ENCODE measurements at regions not wholly inside any gene's neighbourhood (a gene's known extent, or its start where the extent isn't known, plus 50 kb on each side); places are given as distances from the start of the nearest gene placed in this dataset.
"Not testable (repeated sequence)": the region's sequence is repeated elsewhere in the genome, so short reads cannot be mapped to it uniquely, and the experiment has no call there.

DNA sequence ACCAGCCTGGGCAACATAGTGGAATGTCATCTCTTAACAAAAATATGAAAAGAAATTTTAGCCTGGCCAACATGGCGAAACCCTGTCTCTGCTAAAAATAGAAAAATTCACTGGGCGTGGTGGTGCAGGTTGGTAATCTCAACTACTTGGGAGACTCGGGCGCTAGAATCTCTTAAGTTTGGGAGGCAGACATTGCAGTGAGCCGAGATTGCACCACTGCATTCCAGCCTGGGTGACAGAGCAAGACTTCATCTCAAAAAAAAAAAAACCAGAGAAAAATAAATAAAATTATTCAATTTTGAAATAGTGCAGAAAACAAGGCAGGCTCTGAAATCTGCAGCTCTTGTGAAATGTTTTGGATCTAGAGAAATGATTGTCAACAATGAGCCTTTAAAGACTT lies 397.3 kb upstream of the AMELY start:
- no peak for DNase-seq

- no peak for DNase-seq
Measured at GRCh38 chrY:7302306-7302705, 390.8 kb upstream of the AMELY start.

GRCh38 chrY:7299960-7300359 lies 388.4 kb upstream of the AMELY start:
- no peak for DNase-seq

GRCh38 chrY:7292113-7292512 lies 380.6 kb upstream of the AMELY start:
- DNase-seq = no peak

DNA sequence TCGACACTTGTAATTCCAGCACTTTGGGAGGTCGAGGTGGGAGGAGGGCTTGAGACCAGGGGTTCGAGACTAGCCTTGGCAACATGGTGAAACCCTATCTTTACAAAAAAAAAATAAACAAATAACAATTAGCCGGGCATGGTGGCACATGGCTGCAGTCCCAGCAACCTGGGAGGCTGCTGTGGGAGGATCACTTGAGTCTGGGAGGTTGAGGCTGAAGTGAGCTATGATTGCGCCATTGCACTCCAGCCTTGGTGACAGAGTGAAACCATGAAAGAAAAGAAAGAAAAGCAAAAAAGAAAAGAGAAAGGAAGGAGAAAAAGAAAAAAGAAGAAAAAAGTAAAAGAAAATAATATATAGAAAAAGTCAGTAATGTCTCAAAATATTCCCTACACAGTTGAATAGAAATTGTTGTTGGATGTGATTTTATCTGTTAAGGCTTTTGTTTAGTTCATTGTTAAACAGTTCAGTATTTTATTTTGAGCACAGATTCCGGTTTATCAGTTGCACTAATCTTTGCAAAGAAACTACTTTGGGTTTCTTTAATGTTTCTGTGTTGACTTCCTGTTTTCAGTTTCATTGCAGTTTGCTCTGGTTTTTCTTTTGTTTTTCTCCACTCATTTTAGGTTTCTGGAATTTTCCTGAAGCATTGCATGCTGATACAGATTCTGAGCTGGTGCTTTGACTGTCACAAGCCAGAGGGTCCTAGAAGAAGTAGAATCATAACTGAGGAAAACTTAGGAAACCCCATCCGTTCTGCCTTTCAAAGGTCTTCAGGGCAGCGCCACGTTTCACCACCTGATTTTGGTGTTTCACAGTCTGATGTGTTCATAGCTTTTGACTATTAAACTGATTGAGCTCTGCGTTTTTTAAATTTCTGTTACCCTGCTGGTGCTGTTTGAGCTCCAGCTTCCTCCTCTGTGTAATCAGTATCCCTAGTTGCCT lies 378.6 kb upstream of the AMELY start:
- DNase-seq = no peak

GRCh38 chrY:7288611-7289010 lies 377.1 kb upstream of the AMELY start:
- DNase-seq = no peak

DNA sequence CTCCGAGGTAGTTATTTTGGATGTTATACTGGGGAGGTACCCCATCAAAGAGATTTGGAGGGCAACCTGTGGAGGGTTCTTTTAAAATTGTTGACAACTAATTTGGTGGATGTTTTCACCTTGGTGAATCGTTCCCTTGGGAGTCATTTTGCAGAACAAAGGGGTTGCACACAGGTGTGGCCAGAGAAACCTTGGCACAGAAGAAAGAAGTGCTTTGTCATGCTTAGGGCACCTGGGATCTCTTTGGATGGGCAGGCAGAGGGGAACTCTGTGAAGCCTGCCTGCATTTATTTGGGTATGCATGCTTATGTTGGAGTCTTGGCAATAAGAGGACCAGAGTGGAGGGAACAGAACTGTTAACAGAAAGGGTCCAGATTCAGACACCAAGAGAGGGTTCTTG lies 376.4 kb upstream of the AMELY start:
- not testable (repeated sequence) for DNase-seq

- no peak for DNase-seq
Measured at GRCh38 chrY:7285388-7285787, 373.8 kb upstream of the AMELY start.

DNA sequence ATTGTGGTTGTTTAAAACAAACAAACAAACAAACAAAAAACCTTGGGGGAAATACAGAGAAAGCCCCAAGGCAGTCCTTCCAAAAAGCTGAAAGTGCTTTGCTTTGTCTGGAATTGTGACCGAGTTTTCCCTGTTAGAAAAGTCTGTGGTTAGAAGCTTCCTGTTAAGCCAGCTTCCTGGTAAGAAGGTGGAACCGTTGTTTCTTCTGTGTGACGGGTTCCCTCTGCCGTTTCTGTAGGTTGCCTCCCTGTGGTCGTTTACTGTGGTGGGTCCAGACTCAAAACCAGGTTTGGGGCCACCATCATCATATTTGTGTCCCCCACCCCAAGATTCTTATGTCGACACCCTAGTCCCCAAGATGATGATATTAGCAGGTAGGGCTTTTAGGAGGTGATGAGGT lies 371.4 kb upstream of the AMELY start:
- DNase-seq = no peak

DNA sequence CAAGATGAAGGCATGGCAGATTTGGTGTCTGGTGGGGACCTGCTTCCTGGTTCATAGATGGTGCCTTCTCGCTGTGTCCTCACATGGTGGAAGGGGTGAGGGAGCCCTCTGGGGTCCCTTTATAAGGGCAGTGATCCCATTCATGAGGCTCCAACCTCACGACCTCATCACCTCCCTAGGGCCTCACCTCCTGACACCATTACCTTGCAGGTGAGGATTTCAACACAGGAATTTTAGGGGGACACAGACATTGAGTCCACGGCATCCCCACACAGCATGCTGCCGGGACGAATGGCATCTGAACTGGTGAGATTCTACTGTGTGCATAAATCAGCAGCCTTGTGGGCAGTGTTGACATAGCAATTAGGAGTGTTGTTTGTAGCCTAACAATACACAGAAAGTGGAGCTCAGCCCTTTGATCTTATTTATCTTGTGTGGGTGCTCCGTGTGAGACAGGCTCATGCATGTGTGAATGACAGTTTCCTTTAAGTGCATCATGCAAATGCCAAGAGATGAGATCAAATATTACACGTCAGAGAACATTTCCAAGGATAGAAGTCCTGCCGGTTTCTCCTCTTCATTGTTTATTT lies 368.7 kb upstream of the AMELY start:
- DNase-seq = not testable (repeated sequence)

GRCh38 chrY:7275751-7276150 lies 364.2 kb upstream of the AMELY start:
- peak; percentile 1 for DNase-seq

DNA sequence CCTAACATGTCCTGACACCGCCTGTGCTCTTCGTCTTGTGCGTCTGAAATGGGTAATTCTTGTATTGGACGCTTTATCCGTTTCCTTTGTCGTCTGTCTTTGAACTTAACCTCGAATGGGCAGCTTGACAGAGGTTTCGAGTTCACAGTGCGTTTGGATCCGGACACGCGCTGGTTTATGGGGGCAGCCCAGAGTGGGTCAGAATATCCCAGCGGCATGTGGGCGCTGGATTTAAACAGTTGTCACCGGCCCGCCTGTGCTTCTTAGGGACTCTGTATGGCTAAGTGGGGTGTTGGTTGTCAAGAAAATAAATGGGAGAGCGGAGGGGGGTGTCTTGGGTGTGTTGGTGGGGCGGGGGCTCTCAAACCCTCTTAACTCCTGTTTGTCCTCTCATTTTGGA lies 363.5 kb upstream of the AMELY start:
- DNase-seq = peak; percentile 8

GRCh38 chrY:7274369-7274913 lies 362.9 kb upstream of the AMELY start:
- DNase-seq = peak; percentile 33

DNA sequence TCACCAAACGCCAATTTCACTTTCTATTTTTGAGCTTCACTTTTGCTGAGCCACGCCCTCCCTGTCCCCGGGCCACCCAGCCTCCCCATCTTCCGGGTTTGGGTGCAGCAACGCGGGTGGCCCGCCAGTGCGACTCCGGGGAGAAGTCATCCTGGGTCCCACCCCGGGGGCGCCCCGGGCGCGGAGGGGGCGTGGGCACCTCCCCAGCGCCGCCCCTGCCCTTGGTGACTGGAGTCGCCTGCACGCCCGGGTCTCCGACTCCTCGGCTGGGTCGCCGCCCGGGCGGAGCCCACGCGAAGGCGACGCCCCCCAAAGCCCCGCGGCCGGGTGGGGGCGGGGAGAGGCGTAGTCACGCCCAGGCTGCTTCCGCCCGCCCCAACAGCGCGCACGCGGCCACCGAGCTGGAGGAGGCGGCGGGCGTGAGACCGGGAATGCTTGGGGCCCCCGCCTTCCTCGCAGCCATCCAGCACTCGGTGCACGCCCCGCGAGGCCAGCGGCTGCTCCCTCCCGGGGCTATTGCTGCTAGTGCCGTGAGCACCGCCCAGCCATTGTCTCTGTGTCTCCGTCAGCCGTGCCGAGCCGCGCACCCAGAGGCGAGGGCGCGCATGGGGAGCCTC lies 362.1 kb upstream of the AMELY start:
- peak; percentile 80 for DNase-seq

DNA sequence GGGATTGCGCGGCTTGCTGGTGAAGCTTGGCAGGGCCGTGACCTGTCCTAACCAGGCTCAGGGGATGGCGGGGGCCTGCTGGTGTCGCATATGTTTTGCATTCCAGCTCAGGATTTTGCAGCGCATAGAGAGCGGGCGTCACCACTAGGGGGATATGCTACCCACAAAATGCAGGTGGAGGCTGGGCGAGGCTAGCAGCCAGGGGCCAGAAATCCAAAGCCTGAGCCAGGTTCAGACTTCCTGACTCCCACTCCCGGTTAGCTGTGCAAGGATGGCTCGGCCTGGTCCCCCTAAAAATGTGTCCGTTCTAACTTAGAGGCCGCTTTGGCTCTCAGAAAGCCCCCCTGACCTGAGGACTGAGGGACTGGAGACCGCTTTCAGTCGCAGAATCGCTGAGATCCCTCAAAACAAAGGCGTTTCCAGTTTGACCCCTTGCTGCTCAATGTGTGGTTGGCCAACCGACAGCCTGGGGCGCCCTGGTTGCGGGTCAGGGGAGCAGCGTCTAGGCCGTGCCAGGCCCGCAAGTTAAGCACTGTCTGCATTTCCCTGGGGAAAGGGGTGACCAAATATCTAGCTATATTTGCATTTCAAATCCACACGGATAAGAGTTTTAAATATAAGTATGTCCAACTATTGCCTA lies 361.1 kb upstream of the AMELY start:
- DNase-seq = peak; percentile 54

DNA sequence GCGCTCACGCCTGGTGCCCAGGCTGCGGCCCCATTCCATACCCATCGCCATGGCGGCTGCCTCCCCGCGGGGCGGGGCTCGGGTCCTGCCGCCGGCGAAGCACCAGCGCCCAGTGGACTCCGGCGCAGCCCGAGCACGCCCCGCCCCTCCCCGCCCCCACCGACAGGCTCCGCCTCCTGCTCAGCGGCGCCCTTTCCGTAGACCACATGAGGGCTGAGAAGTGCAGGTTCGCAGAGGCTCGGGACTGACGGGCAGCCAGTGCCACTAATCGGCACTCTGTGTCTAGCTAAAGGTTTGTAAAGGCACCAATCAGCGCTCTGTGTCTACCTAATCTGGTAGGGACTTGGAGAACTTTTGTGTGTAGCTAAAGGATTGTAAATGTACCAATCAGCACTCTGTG lies 352.2 kb upstream of the AMELY start:
- no peak for DNase-seq

GRCh38 chrY:7262531-7262930 lies 351.0 kb upstream of the AMELY start:
- no peak for DNase-seq

DNA sequence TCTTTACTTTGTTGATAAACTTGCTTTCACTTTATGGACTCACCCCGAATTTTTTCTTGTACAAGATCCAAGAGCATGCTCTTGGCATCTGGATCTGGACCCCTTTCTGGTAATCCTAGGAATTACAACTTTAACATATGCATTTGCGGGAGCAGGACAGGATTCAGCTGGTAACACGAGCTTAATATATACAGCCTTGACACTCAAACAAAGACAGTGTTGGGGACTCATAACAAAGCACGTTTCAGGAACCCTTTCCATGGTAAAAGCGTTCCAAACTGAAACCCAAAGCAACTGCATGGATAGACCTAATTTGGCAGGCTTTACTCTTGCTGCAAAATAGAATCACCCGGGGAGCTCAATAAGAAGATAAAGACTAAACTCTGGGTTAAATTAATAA lies 349.7 kb upstream of the AMELY start:
- no peak for DNase-seq

GRCh38 chrY:7240101-7240500 lies 328.5 kb upstream of the AMELY start:
- no peak for DNase-seq

DNA sequence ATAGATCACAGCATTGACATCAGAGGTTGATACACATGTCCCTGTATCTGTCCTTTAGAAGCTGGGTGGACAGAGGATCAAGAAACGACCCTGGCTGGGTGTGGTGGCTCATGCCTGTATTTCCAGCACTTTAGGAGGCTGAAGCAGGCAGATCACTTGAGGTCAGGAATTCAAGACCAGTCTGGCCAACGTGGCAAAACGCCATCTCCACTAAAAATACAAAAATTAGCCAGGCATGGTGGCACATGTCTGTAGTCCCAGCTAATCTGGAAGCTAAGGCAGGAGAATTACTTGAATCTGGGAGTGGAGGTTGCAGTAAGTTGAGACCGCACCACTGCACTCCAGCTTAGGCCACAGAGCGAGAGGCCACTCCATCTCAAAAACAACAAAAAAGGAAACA lies 300.4 kb upstream of the AMELY start:
- no peak for DNase-seq

- no peak for DNase-seq
Measured at GRCh38 chrY:7204456-7204855, 292.9 kb upstream of the AMELY start.

- no peak for DNase-seq
Measured at GRCh38 chrY:7182591-7182990, 271.0 kb upstream of the AMELY start.

- no peak for DNase-seq
Measured at GRCh38 chrY:7177631-7178030, 266.1 kb upstream of the AMELY start.

Measured in hindlimb muscle (tissue), 1 donor.